Stimulated activated CD4-positive, alpha-beta T cell treated with anti-CD3 and anti-CD28 coated beads, Interleukin-1b, Interleukin-23, amount 100 ng/mL, for 24 hours (primary cell): ENCODE measurements at regions not wholly inside any gene's neighbourhood (a gene's known extent, or its start where the extent isn't known, plus 50 kb on each side); places are given as distances from the start of the nearest gene placed in this dataset.

Source experiments
- DNase-seq, 4 experiments: peaks; one replicate each; pipeline ENCODE4 v3.0.0-alpha.2; 2020; ENCODE audit warnings: low read depth in 4 of 4, low spot score in 1 of 4

DNA sequence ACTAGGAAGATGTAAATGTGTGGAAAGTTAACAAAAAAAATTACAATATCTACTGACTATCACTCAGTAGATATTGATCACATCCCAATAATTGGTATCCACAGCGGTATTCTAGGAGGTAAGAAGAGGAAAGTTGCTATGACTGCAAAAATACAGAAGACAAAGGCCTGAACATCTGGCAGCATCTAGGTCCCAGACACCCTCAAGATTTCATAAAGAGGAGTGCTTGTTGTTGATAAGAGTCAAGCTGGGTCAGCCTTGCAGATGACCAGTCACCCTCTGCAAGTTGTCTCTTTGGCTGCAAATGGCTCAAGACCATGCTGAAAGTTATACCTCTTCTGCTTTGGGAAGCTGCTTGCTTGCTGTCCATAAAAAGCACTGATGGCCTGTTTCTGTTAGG lies 179.8 kb upstream of the FOXN2 start:
- no peak for DNase-seq

DNA sequence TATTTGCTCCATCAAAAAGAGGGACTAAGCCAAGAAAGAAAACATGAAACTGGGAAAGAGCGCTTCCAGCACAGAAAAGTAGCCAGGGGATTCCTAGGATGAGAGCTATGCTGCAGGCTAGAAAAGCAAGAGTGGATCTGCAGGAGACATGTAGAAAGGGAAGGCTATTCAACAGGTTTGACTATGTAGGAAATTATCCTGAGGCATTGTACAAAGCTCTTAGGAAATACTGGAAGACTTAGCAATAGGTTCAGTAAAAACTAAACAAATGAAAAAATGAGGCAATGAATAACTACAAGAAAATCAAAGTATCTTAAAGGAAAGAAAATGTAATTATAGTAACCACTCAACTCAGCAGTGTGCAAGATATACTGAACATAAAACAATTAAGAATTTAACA lies 178.7 kb upstream of the FOXN2 start:
- no peak for DNase-seq

DNA sequence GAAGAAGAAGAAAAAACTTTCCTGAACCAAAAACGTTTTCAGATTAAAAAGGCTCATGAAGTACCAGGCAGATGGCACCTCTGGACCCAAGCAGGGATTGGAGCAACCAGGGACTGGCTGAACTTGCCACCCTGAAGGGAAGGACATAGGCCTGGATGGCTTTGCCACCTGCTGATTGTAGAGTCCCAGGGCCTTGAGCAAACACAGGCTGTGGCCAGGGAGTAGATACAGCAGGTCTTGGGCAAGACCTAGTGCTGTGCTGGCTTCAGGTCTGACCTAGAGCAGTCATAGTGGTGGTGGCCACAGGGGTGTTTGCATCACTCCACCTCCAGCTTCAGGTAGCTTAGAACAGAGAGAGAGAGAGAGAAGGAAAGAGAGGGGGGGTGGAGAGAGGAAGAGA lies 176.7 kb upstream of the FOXN2 start:
- DNase-seq, result no peak

DNA sequence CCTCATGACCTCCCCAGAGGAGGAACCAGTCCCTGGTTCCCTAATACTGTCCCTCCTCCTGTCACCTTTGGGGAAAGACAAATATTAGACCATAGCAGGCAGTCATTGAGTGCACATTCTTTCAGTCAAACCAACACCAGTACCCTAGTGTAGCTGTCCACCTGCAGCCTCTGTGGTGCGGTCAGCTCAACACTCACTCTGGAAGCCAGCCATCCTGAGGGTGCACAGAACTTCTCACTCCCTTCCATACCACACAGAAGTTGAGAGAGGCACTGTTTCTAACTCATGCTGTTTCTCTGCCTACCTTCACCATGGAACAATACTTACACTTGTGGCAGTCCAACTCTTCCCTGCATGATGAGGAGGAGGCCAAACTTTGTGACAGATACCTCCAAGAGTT lies 175.6 kb upstream of the FOXN2 start:
- no peak for DNase-seq

DNA sequence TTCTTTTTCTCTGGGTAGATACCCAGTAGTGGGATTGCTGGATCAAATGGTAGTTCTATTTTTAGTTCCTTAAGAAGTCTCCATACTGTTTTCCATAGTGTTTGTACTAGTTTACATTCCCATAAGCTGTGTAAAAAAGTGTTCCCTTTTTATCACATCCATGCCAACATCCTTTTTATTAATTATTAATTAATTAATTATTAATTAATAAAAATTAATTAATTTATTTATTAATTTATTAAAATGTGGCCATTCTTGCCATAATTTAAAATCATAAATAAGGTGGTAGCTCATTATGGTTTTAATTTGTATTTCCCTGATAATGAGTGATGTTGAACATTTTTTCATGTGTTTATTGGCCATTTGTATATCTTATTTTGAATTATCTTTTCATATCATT lies 173.9 kb upstream of the FOXN2 start:
- no peak for DNase-seq

DNA sequence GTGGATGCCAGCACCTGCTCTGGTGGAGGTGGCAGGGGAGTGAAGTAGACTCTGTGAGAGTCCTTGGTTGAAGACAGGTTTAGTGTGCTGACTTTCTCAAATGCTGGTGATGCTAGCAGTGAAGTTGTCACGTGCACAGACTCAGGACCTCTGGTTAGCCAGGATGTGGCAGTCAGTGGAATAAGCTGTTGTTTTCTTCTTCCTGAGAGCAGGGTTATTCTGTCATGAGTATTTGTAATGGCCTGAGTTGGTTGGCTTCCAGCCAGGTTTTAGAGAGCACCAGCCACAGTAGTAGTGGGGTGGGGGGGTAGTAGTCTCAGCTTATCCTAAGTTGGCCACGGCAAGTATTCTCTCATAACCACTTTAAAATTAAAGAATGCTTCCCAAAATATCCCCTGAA lies 169.7 kb upstream of the FOXN2 start:
- DNase-seq, result no peak

DNA sequence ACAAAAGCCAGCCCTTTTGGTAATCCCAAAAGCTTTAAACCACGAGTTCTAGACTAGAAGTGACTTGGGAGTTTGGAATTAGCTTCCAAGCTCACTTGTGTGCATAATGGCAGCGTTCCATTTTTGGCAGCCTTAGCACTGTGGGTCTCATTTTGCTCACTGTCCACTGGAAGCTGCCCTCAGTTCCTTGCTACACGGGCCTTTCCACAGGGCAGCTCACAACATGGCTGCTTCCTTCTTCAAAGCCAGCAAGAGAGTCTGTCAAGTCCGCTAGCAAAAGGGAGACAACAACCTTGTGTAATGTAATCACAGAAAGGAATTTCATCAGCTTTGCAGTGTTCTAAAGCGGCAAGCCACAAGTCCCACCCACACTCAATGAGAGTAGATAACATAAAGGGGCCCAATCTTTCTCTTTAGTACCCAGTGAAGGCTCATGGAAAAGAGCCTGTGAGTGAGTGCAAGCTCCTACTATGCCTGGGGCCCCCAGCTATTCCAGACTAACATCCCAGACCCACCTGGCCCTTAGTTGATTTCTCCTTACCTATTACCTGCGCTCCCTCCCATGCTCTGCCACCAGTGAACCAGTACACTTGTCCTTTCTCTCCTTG lies 168.5 kb upstream of the FOXN2 start:
- DNase-seq, result no peak

DNA sequence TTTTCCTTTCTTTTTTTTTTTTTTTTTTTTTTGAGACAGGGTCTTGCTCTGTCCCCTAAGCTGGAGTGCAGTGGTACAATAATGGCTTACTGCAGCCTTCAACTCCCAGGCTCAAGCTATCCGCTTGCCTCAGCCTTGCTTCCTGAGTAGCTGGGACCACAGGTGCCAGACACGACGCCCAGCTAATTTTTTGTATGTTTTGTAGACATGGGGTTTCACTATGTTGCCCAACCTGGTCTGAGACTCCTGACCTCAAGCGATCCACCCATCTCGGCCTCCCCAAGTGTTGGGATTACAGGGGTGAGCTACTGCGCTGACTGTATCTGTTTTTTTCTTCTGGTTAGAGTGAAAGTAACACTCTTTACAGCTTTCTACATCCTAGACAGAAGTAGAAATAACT lies 167.9 kb upstream of the FOXN2 start:
- DNase-seq, result no peak

DNA sequence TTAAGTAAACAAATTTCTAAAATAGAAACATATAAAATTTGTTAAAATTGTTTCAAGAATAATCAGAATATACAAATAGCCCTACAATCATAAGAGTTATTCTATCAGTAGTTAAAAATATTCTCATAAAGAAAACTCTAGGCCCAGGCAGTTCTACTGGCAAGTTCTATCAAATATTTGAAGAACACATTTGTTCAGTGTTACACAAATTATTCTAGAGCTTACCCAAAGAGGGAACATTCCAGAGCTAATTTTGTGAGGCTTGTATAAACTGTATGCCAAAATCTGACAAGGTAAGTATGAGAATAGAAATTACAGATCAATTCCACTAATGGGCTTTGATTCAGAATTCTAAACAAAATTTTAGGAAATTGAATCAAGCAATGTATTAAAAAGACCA lies 166.8 kb upstream of the FOXN2 start:
- no peak for DNase-seq

DNA sequence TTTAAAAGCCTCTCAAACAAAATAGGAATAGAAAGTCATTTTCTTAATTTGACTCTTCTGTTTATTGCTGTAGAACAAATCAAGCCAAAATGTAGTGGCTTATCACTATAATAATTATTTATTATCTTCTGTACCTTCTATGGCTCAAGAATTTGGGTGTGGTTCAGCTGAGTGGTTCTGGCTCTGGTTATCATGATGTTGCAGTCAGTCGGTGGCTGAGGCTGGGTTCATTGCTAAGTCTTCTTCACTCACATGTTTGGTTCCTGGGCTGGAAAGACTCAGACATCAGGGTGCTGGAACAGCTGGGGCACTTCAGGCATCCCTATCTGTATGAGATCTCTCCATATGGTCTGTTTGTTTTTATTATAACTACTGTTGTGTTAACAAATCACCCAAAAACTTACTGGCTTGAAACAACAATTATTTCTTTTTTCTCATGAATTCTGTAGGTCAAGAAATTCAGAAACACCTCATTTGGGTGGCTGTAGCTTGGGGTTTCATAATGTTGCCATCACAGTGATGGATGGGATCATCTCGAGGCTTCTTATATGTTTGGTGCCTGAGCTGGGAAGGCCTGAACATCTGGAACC lies 165.5 kb upstream of the FOXN2 start:
- DNase-seq, result no peak

DNA sequence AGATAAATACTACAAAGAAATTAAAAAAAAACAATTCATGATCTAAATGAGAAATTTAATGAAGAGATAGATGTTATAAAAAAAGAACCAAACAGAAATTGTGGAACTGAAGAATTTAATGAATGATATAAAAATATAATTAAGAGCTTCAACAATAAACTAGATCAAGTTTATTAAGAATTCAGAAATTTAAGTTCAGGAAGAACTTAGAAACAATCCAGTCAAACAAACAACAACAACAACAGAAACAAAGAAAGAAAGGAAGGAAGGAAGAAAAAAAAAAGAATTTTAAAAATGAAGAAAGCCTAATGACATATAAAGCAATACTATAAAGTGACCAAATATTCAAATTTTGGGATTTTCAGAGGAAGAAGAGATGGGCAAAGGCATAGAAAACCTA lies 157.3 kb upstream of the FOXN2 start:
- DNase-seq, result no peak

DNA sequence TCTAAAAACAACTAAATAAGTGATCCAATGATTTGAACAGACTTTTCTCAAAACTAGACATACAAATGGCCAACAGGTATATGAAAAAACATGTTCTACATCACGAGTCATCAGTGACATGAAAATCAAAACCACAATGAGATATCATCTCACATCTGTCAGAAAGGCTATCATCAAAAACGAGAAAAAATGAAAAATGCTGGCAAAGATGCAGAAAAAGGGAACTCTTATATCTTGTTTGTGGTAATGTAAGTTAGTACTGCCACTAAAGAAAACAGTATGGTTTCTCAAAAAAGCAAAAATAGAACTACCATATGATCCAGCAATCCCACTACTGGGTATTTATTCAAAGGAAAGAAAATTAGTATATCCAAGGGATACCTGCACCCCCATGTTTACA lies 152.9 kb upstream of the FOXN2 start:
- DNase-seq, result no peak

DNA sequence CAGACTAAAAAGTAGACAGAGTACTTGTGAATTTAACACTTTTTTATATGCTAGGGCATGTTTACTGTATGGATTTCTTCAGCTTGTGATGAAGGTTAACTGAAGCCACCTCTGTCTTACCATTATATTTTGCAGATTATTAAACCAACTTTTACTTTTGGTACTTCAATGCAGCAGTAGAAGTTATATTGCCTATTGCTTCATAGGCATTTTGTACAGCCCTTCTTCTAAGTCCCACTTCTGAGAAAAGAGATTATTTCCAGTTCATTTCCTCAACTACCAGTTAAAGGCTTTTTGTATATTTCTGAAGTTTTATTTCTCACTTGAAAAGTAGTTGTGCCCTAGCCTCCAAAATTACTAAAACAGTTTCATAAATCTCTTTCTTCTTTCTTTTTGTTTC lies 151.7 kb upstream of the FOXN2 start:
- DNase-seq, result no peak

DNA sequence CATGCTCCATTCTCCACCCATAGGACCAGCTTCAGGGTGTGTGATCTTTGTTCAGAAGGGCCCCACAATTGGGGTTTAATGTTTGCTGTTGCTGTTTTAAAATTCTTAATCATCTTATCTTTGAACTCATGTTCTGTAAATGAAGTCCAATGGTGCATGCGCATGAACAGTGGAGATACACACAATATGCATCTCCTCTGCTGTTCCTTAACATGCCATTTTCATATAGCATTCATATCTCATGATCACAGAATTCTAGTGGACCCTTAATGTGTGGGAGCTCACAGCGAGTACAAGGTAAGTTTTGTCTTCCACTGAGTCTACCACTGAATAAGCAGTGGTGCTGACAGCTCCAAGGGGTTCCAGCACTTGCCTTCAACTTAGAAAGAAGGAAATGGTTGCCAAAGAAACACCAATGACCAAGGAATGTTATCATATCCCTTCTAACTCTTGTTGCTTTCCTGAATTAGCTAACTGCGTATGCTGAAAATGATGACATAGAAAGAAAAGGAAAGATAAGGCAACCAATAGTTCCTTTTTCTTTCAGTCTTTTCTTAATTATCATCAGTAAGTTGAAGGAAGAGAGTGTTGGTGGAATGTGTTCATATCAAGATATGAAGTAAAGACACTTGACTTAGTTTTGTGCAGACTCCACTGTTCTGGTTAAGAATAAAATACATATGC lies 149.3 kb upstream of the FOXN2 start:
- no peak for DNase-seq

DNA sequence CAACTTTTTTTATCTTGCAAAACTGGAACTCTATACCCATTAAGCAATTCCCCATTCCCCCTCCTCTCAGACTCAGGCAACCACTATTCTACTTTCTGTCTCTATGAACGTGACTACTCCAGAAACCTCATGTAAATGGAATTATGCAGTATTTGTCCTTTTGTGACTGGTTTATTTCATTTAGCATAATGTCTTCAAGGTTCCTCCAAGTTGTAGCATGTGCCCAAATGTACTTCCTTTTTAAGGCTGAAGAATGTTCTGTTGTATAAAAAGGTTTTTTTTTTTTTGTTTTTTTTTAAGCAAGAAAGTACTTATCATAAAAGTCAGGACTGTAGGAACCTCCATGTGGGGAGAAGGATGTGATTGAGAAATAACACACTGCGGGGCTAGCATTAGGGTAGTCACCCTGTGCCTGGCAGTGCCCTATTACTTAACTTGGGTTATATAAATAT lies 145.3 kb upstream of the FOXN2 start:
- no peak for DNase-seq

DNA sequence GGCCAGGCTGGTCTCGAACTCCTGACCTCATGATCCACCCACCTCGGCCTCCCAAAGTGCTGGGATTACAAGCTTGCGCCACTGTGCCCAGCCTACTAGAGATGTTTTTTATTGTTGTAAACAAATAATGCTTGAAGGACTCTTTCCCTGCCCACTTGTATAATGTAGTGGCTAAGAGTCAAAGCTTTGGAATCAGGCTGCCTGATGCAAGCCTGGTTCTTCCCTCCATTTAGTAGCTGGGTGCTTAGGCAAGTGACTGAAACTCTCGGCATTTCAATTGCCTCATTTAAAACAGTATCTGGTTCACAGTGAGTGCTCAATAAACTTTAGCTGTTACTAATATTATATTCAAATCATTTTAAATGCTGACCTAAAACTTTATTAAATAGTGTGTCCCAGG lies 144.2 kb upstream of the FOXN2 start:
- no peak for DNase-seq

DNA sequence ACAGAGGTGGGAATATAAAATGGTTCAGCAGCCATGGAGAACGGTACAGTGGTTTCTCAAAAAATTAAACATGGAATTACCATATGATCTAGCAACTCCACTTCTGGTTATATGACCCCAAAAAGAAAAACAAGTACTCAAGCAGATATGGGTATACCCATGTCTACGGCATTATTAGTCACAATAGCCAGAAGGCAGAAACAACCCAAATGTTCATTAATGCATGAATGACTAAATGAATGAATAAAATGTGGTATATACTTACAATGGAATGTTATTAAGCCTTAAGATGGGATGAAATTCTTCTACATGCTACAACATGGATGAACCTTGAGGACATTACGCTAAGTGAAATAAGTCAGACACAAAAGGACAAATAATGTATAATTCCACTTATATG lies 141.3 kb upstream of the FOXN2 start:
- DNase-seq, result no peak

DNA sequence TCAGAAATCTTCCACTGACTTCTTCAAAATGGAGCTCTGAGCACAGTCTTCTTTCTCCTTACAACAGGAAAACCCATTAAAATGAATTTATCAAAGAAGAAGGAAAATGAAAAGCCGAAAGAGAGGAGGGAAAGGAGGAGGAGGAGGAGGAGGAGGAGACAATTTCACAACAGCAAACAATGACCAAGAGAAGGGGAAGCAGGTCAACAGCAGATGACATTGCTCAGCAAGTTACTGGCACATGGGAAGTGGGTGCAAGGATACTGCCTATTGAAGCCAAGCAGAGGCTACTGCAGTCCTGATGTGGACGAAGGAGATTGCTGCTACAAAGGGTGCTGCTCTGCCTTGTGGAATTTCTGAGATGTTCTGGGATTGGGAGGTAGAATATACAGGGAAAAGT lies 140.0 kb upstream of the FOXN2 start:
- no peak for DNase-seq

DNA sequence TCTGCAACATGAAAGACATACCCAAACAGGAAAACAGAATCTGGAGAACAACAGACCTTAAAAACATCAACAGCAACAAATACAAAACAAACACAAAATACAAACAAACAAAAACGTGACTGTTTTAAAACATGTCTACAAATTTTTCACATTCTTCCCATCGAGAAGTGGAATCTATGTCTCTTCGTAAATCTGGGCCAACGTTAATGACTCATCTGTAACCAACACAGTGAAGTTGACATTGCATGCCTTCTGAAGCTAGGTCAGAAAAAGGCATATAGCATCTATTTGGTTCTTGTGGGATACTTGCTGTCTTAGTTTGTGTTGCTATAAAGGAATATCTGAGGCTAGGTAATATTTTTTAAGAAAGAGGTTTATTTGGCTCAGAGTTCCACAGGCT lies 139.2 kb upstream of the FOXN2 start:
- no peak for DNase-seq

DNA sequence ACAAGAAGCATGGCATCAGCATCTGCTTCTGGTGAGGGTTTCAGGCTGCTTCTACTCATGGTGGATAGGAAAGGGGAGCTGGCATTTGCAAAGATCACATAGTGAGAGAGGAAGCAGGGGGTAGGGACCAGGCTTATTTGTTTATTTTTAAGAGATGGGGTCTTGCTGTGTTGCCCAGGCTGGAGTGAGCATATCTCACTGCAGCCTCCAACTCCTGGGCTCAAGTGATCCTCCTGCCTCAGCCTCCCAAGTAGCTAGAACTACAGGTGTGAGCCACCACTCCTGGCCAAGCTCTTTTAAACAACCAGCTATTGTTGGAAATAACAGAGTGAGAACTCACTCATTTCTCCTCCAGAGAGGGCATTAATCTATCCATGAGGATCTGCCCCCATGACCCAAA lies 138.8 kb upstream of the FOXN2 start:
- DNase-seq, result no peak

DNA sequence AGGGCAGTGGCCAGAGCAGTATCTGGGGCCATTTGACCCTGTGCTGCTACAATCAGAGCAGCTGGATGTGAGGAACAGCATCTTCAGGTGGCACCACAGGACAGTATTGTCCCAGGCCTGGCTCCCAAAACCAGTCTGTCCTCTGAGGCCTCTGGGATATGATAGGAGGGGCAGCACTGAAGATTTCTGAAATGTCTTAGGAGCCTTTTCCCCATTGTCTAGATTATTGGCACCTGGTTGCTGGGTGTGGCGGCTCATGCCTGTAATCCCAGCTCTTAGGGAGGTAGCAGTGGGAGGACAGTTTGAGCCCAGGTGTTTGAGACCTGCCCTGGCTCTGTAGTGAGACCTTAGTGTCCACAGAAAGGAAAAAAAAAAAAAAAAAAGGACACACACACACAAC lies 137.6 kb upstream of the FOXN2 start:
- no peak for DNase-seq

DNA sequence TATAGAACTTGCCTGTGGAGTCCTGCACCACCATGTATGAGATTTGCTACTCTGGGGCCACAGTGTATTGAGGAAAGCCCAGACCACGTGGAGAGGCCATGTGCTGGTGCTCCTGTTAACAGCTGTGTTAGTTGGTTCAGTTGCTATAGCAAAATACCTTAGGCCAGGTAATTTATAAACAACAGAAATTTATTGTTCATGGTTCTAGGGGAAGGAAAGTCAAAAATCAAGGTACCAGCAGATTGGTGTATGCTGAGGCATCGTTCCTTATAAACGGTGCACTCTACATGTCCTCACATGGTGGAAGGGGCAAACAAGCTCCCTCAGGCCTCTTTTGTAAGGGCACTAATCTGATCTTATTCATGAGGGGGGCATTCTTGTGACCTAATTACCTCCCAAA lies 135.9 kb upstream of the FOXN2 start:
- no peak for DNase-seq

DNA sequence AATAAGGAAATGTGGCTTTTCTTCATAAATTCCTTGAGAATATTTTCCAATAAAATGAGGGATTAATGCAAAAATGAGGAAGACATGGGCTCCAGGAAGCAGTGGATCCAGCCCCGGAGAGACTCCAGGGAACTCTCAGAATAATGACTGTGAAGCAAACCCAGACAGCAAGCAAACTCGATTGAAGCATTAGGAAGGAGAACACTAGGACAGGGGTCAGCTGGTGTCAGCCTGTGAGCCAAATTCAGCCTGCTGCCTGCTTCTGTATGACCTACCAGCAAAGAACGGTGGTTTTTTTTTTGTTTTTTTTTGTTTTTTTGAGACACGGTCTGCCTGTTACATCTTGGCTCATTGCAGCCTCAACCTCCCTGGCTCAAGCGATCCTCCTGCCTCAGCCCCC lies 133.9 kb upstream of the FOXN2 start:
- DNase-seq, result no peak
